GM21390 (cell line): ENCODE measurements at regions not wholly inside any gene's neighbourhood (a gene's known extent, or its start where the extent isn't known, plus 50 kb on each side); places are given as distances from the start of the nearest gene placed in this dataset.

Source experiments
- ATAC-seq: cut with Tn5 transposase; IDR thresholded peaks from one replicate; pipeline ENCODE4 v1.9.1; 2021; ENCODE audit not compliant: unreplicated experiment

GRCh38 chr18:56186319-56186718 lies 452.1 kb downstream of the TXNL1 start:
- no peak for ATAC-seq

DNA sequence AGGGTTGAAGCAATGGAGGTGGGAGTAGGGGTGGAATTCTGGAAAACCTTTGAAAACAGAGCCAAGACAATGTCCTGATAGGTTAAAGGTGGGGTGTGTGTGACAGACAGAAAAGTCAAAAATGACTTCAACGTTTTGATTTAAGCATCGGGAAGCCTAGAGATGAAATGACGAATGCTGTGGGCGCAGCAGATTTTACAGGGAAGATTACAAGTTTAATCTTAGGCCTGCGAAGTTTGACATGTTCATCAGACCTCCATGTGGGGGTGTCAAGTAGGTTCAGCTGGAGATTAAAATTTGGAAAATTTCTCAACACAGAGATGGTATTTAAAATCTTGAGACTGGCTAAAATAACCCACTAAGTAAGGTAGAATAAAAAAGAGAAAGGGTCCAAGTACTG lies 453.3 kb downstream of the TXNL1 start:
- no peak for ATAC-seq

DNA sequence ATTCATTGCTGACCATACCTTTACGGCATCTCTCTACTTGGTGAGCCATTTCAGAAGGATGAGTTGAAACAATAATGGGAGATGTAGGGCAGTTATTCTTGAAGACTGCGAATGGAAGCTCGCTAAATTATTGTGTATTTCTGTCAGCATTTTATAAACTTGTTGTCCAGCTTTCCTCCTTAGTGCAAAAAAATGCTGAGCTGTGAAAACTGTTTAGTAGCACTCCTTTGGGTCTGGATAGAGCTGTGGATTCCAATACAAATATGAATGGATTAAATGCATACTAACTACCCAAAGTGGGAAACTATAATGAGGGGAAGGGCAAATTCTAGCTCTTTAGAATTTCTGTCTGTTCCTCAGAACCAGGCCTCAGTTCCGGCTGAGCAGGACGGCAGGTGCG lies 461.6 kb downstream of the TXNL1 start:
- ATAC-seq: no peak

- no peak for ATAC-seq
Measured at GRCh38 chr18:56175330-56176001, 462.9 kb downstream of the TXNL1 start.

DNA sequence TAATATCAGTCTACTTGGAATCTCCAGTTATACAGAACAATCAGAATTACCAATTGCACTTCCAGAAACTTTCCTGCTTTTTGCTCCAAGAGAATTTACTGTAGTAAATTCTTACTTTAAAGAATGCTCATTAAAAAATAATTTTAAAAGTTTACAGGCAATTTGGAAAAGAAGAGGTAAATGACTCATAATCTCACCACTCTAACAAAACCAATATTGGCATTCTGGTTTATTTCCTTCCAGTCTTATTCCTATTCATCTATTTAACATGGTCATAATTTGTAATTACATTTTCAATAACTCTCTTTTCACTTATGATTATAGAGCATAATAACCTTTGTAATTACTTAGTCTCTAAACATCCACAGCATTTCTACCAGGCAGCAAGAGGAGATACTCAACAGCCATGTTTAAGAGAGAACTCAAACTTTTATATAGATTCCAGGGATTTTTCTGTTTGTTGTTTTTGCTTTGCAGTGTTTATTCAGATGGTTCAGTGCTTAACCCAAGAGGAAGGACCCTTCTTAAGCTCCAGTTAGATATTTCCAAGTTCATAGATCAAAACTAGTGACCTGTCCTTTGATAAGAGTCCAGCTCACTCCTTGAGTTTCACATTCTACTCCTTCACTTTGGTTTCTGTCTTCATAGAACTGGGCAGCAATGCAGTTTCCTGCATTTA lies 464.7 kb downstream of the TXNL1 start:
- no peak for ATAC-seq

DNA sequence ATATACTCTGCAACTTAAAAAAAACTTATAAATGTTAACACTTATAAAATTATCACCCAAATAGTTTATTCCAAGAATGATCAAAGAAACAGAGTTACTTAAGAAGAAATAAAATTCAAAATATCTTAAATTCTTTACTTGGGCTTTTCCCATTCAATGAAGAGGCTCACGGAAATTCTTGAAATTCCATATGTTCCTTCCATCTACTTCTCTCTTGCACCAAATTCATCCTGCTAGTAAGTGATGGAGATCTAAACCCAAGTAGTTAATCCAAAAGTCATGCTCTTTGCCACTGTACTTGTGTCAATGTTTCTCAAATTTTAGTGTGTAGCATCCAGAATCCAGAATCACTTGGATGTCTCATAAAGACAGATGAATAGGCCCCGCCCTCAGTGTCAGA lies 465.9 kb downstream of the TXNL1 start:
- ATAC-seq: no peak

DNA sequence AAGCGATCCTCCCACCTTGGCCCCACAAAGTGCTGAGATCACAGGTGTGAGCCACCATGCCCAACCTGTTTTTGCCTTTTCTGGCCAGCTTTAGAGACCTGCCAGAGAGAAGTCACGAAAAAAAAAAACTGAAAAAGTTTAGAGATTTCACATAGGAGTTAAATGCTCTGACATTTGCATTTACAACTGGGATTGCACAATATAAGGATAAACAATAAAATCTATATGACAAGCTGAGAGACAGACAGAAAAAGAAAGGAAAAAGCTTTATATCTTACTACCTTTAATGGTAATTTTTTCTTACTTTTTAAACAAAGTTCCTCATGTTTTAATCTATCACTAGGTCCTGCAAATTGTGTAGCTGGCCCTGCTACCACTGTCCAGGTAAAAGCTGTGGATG lies 466.5 kb downstream of the TXNL1 start:
- ATAC-seq: no peak

GRCh38 chr18:56168049-56168781 lies 470.2 kb downstream of the TXNL1 start:
- no peak for ATAC-seq

DNA sequence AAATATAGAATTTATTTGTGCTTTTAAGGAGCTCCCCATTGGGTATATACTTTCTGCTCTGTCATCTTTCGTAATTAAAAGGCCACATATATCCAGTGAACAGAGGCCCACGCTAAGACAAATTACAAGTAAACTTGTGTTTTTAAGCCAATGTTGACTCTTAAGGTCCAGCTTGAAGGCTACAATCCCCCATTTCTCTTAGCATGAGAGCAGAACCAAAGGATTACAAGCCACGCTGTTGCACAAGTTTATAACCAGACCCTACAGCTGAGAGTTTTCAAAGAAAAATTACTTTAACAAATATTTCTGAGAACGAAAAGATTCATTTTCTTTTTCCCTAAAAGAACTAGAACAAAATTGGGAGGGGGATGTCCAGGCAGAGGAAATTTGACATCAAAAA lies 471.0 kb downstream of the TXNL1 start:
- no peak for ATAC-seq

- no peak for ATAC-seq
Measured at GRCh38 chr18:56166914-56167313, 471.5 kb downstream of the TXNL1 start.

GRCh38 chr18:56165601-56166355 lies 472.6 kb downstream of the TXNL1 start:
- no peak for ATAC-seq

- no peak for ATAC-seq
Measured at GRCh38 chr18:56162311-56163265, 475.8 kb downstream of the TXNL1 start.

GRCh38 chr18:56161566-56162260 lies 476.7 kb downstream of the TXNL1 start:
- ATAC-seq: no peak

- ATAC-seq: no peak
Measured at GRCh38 chr18:56158676-56159075, 479.7 kb downstream of the TXNL1 start.

- no peak for ATAC-seq
Measured at GRCh38 chr18:56157541-56157940, 480.9 kb downstream of the TXNL1 start.

DNA sequence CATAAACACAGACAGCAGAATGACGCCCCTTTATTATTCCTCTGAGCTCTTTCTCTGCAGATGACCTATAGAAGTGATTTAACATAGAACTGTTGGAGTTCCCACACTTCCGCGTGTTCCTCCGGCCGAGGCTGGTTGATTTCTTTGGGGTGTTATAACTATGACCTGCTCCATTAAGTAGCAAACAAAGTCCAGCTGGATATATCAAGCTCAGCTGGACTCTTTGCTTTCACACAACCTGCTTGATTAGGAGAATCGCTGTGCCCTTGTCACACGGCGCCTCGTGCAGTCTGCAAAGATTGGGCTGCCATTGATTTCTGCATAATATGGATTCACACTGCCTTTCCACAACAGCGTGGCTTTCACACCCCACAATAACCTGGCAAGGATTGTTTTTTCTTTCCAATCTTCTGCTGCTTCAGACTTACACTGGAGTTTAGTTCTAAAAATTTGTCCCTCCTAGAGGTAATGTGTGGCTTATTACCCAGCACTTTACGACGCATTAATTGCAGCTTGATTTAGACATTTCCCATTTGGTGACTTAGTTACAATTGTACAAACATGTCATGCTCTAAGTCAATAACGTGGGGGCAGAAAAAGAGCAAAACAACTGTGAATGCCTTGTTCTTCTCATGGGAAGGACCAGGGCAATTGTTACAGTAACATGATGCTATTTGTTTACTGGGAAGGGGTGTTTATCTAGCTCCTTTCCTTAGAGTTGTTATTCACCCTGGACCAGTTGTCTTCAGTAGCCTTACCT lies 485.7 kb downstream of the TXNL1 start:
- ATAC-seq: no peak

DNA sequence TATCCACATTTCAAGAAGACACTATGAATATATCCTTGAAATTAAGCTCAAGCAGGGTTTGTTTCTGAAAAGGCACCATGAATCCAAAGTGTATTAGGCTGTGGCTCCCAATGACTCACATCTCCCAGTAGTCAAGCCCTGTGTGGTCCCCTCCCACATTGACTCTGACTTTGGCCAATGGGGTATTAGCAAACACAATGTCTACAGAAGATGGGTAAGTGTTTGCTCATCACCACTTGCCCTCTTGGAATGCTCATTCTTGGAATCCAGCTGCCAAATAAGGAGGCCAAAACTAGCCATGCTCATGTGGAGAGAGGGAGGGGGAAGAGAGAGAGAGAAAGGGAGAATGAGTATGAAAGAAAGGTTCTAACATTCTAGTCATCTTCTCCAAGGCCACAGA lies 490.0 kb downstream of the TXNL1 start:
- no peak for ATAC-seq

GRCh38 chr18:56146565-56146964 lies 491.8 kb downstream of the TXNL1 start:
- ATAC-seq: no peak

DNA sequence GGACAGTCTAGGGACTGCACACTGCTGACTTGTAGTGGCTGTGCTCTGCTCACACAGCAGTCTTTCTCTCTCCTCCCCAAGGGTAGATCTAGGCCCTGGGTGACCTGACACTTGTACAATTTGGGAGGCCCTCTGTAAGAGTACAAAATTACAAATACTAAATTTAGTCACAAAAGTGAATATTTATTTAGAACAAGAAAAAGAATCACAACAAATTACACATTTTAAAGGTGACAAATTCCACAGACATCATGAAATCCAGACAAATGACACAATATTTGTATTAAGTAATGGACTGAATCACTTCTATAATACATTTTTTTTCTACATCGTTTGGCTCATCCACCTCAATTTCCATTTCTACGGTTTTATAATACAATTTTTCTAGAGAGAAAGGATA lies 496.4 kb downstream of the TXNL1 start:
- no peak for ATAC-seq
